Thyroid gland (tissue), 4 donors: ENCODE measurements at regions not wholly inside any gene's neighbourhood (a gene's known extent, or its start where the extent isn't known, plus 50 kb on each side); places are given as distances from the start of the nearest gene placed in this dataset.

ENCODE experiments used
- CTCF ChIP-seq, 6 experiments: fragments of 200-600 bp in 3 of 6; fragments of 450-650 bp in 3 of 6; sonication (generic) in 3 of 6; IDR thresholded peaks; one replicate each; pipeline ENCODE4 v1.5.1; 2016 to 2019; ENCODE audit warnings: antibody characterized with exemption in 6 of 6, mild to moderate bottlenecking in 2 of 6, inconsistent platforms in 1 of 6, moderate library complexity in 1 of 6
- POLR2A ChIP-seq, 2 donors: fragments of 450-650 bp; IDR thresholded peaks; one replicate each; pipeline ENCODE4 v1.6.1; 2017; ENCODE audit warnings: antibody characterized with exemption in 2 of 2, mild to moderate bottlenecking in 2 of 2, moderate library complexity in 1 of 2

GRCh38 chr11:33479231-33479630, 221.4 kb downstream of the C11orf91 start:
- TF ChIP-seq CTCF (IDR thresholded peaks at IDR 0.05) = no peak
- TF ChIP-seq POLR2A (IDR thresholded peaks at IDR 0.05) = no peak
